ENCODE measurements at regions not wholly inside any gene's neighbourhood (a gene's known extent, or its start where the extent isn't known, plus 50 kb on each side); places are given as distances from the start of the nearest gene placed in this dataset.
"Not testable (repeated sequence)": the region's sequence is repeated elsewhere in the genome, so short reads cannot be mapped to it uniquely, and the experiment has no call there.

GRCh38 chr11:66789097-66789890 is 53.9 kb upstream of the RCE1 start:
- Mint-ChIP-seq H3K36me3 (ENCODE audit: insufficient read depth) (peaks cover 6% of the 10 kb centered on the region), H3K27ac (no peak overlapping the region), H3K27me3 (no peaks in the 10 kb centered on the region), H3K9me3 (no peaks in the 10 kb centered on the region), H3K4me1 (ENCODE audit: low read depth in 2 of 2) (no peaks in the 10 kb centered on the region), H3K4me3 (no peak overlapping the region)
- DNase-seq = no peak
- ATAC-seq (replicated peaks) = no peak

GRCh38 chr11:66787934-66788758 is 55.1 kb upstream of the RCE1 start:
- Mint-ChIP-seq H3K9me3 (no peaks in the 10 kb centered on the region), H3K4me1 (ENCODE audit: low read depth in 2 of 2) (no peaks in the 10 kb centered on the region), H3K27me3 (no peaks in the 10 kb centered on the region), H3K4me3 (no peak overlapping the region), H3K27ac (no peak overlapping the region), H3K36me3 (ENCODE audit: insufficient read depth) (peaks cover 3% of the 10 kb centered on the region)
- no peak for ATAC-seq (replicated peaks)
- no peak for DNase-seq

GRCh38 chr11:66784575-66784974 is 55.6 kb upstream of the SPTBN2 start:
- Mint-ChIP-seq H3K36me3 (ENCODE audit: insufficient read depth) (peaks cover 3% of the 10 kb centered on the region), H3K4me3 (no peak overlapping the region), H3K4me1 (ENCODE audit: low read depth in 2 of 2) (no peaks in the 10 kb centered on the region), H3K27me3 (no peaks in the 10 kb centered on the region), H3K9me3 (no peaks in the 10 kb centered on the region), H3K27ac (no peak overlapping the region)
- DNase-seq = no peak
- no peak for ATAC-seq (replicated peaks)

GRCh38 chr11:66782726-66783125 is 53.7 kb upstream of the SPTBN2 start:
- ATAC-seq (replicated peaks) (no peak), DNase-seq (no peak)
- Mint-ChIP-seq H3K9me3 (no peaks in the 10 kb centered on the region), H3K36me3 (ENCODE audit: insufficient read depth) (peaks cover 3% of the 10 kb centered on the region), H3K27me3 (no peaks in the 10 kb centered on the region), H3K4me3 (no peak overlapping the region), H3K27ac (peak overlapping the region in 1 of 2 donors; percentile 4), H3K4me1 (ENCODE audit: low read depth in 2 of 2) (no peaks in the 10 kb centered on the region)

- H3K27ac Mint-ChIP-seq; H3K36me3 Mint-ChIP-seq (ENCODE audit: insufficient read depth); H3K4me1 Mint-ChIP-seq (ENCODE audit: low read depth in 2 of 2); H3K4me3 Mint-ChIP-seq; DNase-seq; H3K27me3 Mint-ChIP-seq; ATAC-seq (replicated peaks); H3K9me3 Mint-ChIP-seq: not testable (repeated sequence)
Measured at GRCh38 chr11:66779651-66780050, 50.6 kb upstream of the SPTBN2 start.

Data from effector memory CD8-positive, alpha-beta T cell (primary cell).